ENCODE measurements at regions not wholly inside any gene's neighbourhood (a gene's known extent, or its start where the extent isn't known, plus 50 kb on each side); places are given as distances from the start of the nearest gene placed in this dataset.
"Not testable (repeated sequence)": the region's sequence is repeated elsewhere in the genome, so short reads cannot be mapped to it uniquely, and the experiment has no call there.

GRCh38 chr2:212897296-212897695 lies 254.1 kb downstream of the IKZF2 start:
- DNase-seq (ENCODE audit: insufficient read length, low spot score) (no peak), FAIRE-seq (peak; percentile 60)
- TF ChIP-seq CTCF (IDR thresholded peaks at IDR 0.05; ENCODE audit: insufficient read depth, missing control alignments): no peak

DNA sequence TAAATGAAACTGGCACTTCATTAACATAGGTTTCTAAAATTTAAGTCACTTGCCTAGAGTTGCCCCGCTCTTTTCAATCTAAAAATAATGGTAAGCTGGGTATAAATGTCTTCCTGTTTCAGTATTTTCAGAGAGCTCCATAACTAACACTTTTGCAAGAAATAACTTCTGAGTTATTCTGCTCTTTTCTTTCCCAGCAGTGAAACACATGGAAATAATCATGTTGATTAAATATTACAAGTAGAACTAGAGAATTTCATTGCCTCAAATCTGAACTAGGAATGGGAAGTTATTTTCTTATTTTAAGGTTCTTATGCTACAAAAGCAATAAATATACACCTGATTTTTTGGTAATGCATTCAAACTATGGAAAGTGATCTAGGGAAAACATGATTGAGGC lies 257.4 kb downstream of the IKZF2 start:
- FAIRE-seq: no peak
- no peak for DNase-seq (ENCODE audit: insufficient read length, low spot score)

DNA sequence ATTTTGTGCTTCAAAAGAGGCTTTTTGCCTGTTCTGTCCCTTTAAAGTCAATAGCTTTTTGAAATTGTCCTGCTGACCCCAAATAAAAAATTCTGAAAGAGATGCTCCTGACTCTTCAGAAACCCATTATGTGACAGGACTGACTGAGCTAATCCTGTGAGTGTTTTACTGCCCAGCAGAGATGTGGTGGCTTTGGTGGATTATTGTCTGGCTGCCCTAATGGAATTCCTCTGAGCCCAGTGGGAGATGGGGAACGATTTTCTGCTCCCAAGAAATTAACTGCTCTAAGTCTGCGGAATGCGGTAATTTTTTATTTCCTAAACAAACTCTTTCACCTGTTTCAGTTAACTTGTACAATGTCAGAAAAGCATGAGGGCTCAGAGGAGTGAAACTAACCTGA lies 258.2 kb downstream of the IKZF2 start:
- no peak for TF ChIP-seq CTCF (IDR thresholded peaks at IDR 0.05; ENCODE audit: insufficient read depth, missing control alignments)
- DNase-seq (ENCODE audit: insufficient read length, low spot score): no peak
- no peak for FAIRE-seq

More for the DNA sequence above, 257.4 kb downstream of the IKZF2 start:
- TF ChIP-seq CTCF (IDR thresholded peaks at IDR 0.05; ENCODE audit: insufficient read depth, missing control alignments): no peak

DNA sequence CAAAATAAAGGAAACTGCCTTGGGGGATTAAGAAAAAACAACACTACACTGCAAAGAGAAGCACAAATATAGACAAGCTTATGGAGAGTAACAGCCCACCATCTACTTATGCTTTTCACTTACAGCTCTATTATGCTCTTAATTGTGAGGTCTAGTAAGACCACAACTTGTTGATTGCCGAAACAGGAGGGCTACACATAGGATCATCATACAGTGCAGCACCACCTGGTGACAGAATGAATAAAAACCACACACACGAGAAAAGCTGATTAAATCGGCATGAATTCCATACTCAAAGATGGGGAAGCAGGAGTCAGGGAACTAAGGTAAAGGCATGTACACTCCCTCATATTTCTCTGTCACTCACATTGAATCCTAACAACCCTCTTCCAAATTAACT lies 259.2 kb downstream of the IKZF2 start:
- no peak for DNase-seq (ENCODE audit: insufficient read length, low spot score)
- FAIRE-seq: peak; percentile 93
- peak; percentile 52 for TF ChIP-seq CTCF (IDR thresholded peaks at IDR 0.05; ENCODE audit: insufficient read depth, missing control alignments)

DNA sequence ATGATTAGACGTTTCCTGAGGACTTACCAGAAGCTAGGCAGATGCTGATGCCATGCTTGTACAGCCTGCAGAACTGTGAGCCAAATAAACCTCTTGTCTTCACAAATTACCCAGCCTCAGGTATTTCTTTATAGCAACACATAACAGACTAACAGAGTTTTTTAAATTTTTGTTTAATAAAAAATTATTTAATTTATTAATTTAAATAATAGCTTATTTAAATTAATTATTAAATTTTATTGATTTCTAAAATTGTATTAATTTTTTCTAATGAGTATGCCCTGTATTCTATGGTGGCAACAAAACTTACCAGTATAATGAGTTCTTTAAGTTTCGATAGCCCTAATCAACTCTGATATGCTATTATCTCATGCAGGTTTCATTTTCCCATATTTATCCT lies 259.8 kb downstream of the IKZF2 start:
- DNase-seq (ENCODE audit: insufficient read length, low spot score) (no peak), FAIRE-seq (no peak)
- no peak for TF ChIP-seq CTCF (IDR thresholded peaks at IDR 0.05; ENCODE audit: insufficient read depth, missing control alignments)

DNA sequence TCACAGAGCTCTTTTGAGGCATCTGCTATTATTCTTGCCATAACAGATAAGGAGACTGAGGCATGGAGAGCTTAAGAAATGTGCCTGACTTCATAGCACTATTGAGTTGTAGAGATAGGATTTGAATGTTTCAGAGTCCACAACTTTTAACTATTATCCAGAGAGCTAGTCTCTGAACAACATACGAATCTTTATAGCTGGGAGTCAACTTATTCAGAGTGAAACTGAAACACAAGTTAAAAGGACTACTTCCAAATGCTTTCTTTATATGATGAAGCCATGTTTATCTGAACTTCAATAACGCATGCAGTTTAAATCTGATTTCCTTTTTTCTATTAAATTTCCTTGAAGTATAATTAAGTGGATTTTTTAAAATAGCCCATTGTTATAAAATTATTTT lies 268.8 kb downstream of the IKZF2 start:
- FAIRE-seq (no peak), DNase-seq (ENCODE audit: insufficient read length, low spot score) (no peak)
- no peak for TF ChIP-seq CTCF (IDR thresholded peaks at IDR 0.05; ENCODE audit: insufficient read depth, missing control alignments)

DNA sequence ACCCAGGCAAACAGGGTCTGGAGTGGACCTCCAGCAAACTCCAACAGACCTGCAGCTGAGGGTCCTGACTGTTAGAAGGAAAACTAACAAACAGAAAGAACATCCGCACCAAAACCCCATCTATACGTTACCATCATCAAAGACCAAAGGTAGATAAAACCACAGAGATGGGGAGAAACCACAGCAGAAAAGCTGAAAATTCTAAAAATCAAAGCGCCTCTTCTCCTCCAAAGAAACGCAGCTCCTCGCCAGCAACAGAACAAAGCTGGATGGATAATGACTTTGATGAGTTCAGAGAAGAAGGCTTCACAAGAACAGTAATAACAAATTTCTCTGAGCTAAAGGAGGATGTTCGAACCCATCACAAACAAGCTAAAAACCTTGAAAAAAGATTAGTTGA lies 274.9 kb downstream of the IKZF2 start:
- not testable (repeated sequence) for DNase-seq (ENCODE audit: insufficient read length, low spot score); FAIRE-seq

GRCh38 chr2:212875950-212876349 lies 275.5 kb downstream of the IKZF2 start:
- not testable (repeated sequence) for FAIRE-seq; DNase-seq (ENCODE audit: insufficient read length, low spot score)

All from D721Med (cell line).